Activated T-cell treated with anti-CD3 and anti-CD28 coated beads, Interleukin-2, amount 50 U/mL, for 4 hours (primary cell): ENCODE measurements at regions not wholly inside any gene's neighbourhood (a gene's known extent, or its start where the extent isn't known, plus 50 kb on each side); places are given as distances from the start of the nearest gene placed in this dataset.
"Not testable (repeated sequence)": the region's sequence is repeated elsewhere in the genome, so short reads cannot be mapped to it uniquely, and the experiment has no call there.

ENCODE experiments used
- ATAC-seq, 2 donors: fragments of 200-7000 bp; cut with Tn5 transposase; one replicate each; pipeline ENCODE4 v1.10.0; 2021
- DNase-seq: peaks from one replicate; pipeline ENCODE4 v3.0.0-alpha.2; 2020
- H3K27me3 Mint-ChIP-seq: one replicate; pipeline ENCODE4 v1.8.0; 2021; ENCODE audit warnings: low read depth, mixed read lengths
- H3K36me3 Mint-ChIP-seq: one replicate; pipeline ENCODE4 v1.8.0; 2022; ENCODE audit warnings: mixed read lengths; ENCODE audit not compliant: insufficient read depth
- H3K4me1 Mint-ChIP-seq: one replicate; pipeline ENCODE4 v1.8.0; 2021; ENCODE audit warnings: low read depth, mixed read lengths
- H3K4me3 Mint-ChIP-seq: one replicate; pipeline ENCODE4 v1.8.0; 2021; ENCODE audit warnings: mild to moderate bottlenecking, moderate library complexity, mixed read lengths
- H3K9me3 Mint-ChIP-seq: one replicate; pipeline ENCODE4 v1.8.0; 2021; ENCODE audit warnings: mixed read lengths

DNA sequence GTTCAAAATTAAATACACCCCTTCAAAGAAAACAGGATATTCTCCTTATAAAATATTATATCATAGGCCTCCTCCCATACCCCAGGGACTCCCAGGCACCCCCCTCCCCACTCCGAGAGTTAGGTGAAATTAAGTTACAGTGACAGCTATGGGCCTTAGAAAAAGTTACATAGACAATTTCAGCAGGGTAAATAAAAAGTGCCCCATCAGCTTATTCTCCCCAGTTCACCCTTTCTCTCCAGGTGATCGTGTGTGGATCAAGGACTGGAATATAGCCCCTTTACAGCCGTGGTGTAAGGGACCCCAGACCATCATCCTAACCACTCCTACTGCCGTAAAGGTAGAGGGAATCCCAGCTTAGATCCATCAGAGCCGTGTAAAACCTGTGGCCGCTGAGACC, 147.6 kb upstream of the FGF16 start:
- no peaks in the 10 kb centered on the region for H3K36me3 Mint-ChIP-seq
- ATAC-seq, result no peak
- peaks cover 8% of the 10 kb centered on the region for H3K9me3 Mint-ChIP-seq
- no peaks in the 10 kb centered on the region for H3K27me3 Mint-ChIP-seq
- no peaks in the 10 kb centered on the region for H3K4me1 Mint-ChIP-seq
- no peak overlapping the region for H3K4me3 Mint-ChIP-seq
- no peak for DNase-seq

DNA sequence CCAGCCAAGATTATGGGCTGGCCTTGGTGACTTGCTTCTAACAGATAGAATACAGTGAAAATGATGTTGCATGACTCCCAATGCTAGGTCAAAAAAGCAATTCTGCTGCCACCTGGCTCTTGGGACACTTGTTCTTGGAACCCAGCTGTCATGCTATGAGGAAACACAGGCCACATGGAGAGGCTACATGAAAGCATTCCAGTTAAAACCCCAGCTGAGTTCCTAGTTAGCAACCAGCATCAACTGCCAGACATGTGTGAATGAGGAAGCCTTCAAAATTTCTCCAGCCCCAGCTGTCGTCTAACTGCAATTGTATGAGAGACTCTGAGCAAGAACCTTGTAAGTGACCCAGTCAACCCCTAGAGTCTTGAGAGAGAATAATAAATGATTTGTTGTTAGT, 105.2 kb upstream of the FGF16 start:
- DNase-seq (no peak), ATAC-seq (no peak)
- no peaks in the 10 kb centered on the region for H3K9me3 Mint-ChIP-seq
- no peaks in the 10 kb centered on the region for H3K36me3 Mint-ChIP-seq
- peaks cover 4% of the 10 kb centered on the region for H3K27me3 Mint-ChIP-seq
- no peak overlapping the region for H3K4me3 Mint-ChIP-seq
- no peaks in the 10 kb centered on the region for H3K4me1 Mint-ChIP-seq

GRCh38 chrX:77346859-77347258, 100.3 kb upstream of the FGF16 start:
- H3K27me3 Mint-ChIP-seq, result peaks cover 6% of the 10 kb centered on the region
- no peak overlapping the region for H3K4me3 Mint-ChIP-seq
- DNase-seq, result no peak
- no peaks in the 10 kb centered on the region for H3K4me1 Mint-ChIP-seq
- no peaks in the 10 kb centered on the region for H3K36me3 Mint-ChIP-seq
- H3K9me3 Mint-ChIP-seq, result peaks cover 4% of the 10 kb centered on the region
- ATAC-seq, result no peak

- H3K27me3 Mint-ChIP-seq, result peaks cover 6% of the 10 kb centered on the region
- DNase-seq (no peak), ATAC-seq (no peak)
- no peaks in the 10 kb centered on the region for H3K36me3 Mint-ChIP-seq
- no peaks in the 10 kb centered on the region for H3K4me1 Mint-ChIP-seq
- H3K4me3 Mint-ChIP-seq, result no peak overlapping the region
- peaks cover 4% of the 10 kb centered on the region for H3K9me3 Mint-ChIP-seq
These were observed 99.6 kb upstream of the FGF16 start for GRCh38 chrX:77347572-77347971.

- ATAC-seq, result no peak
- Mint-ChIP-seq H3K9me3 (peaks cover 4% of the 10 kb centered on the region), H3K4me3 (no peak overlapping the region)
These were observed 57.3 kb upstream of the FGF16 start for GRCh38 chrX:77389891-77390290.

GRCh38 chrX:77390365-77390764, 56.8 kb upstream of the FGF16 start:
- not testable (repeated sequence) for DNase-seq, H3K9me3 Mint-ChIP-seq, ATAC-seq, H3K36me3 Mint-ChIP-seq, H3K27me3 Mint-ChIP-seq, H3K4me3 Mint-ChIP-seq, H3K4me1 Mint-ChIP-seq

More at GRCh38 chrX:77389891-77390290, 57.3 kb upstream of the FGF16 start:
- Mint-ChIP-seq H3K4me1 (no peaks in the 10 kb centered on the region), H3K27me3 (no peaks in the 10 kb centered on the region), H3K36me3 (no peaks in the 10 kb centered on the region)
- no peak for DNase-seq

DNA sequence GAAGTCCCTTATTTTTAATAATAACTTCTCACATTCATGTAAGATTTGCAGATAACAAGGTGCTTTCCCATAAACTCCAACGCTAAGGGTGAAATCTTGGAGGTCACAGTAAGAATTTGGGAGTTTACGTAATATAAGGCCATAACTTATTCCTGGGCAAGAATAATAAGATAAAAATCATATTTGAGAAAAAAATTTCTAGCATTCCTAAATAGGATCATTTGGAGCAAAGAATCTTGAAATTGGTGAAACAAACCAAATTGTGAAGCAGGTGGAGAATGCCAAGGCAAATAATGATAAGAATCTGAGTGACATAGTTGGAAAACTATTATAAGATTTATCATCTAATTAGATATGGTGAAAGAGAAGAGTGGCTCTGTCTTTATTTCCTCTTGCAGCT, 50.4 kb upstream of the FGF16 start:
- DNase-seq, result no peak
- Mint-ChIP-seq H3K9me3 (no peaks in the 10 kb centered on the region), H3K27me3 (no peaks in the 10 kb centered on the region), H3K4me3 (no peak overlapping the region), H3K4me1 (no peaks in the 10 kb centered on the region), H3K36me3 (no peaks in the 10 kb centered on the region)
- ATAC-seq, result no peak
